ENCODE measurements at regions not wholly inside any gene's neighbourhood (a gene's known extent, or its start where the extent isn't known, plus 50 kb on each side); places are given as distances from the start of the nearest gene placed in this dataset.

- Mint-ChIP-seq H3K27me3 (peaks cover 0 to 48% (median 3%) of the 10 kb centered on the region in 5 donors), H3K36me3 (peaks cover 0 to 6% (median 1%) of the 10 kb centered on the region in 5 donors), H3K4me1 (peaks cover 0 to 3% (median 0%) of the 10 kb centered on the region in 7 donors), H3K4me3 (no peak overlapping the region), H3K27ac (no peak overlapping the region), H3K9me3 (peaks cover 0 to 15% (median 3%) of the 10 kb centered on the region in 11 donors)
- Histone ChIP-seq H3K4me1 (ENCODE audit: control insufficient read depth in 2 of 2, insufficient read depth in 2 of 2, low read length in 2 of 2) (no peaks in the 10 kb centered on the region), H3K4me3 (ENCODE audit: low read length) (no peak overlapping the region), H3K9me3 (ENCODE audit: control insufficient read depth in 2 of 3, low read length in 3 of 3) (no peaks in the 10 kb centered on the region), H3K27me3 (ENCODE audit: control insufficient read depth in 2 of 2, insufficient read depth in 2 of 2, low read length in 2 of 2) (no peaks in the 10 kb centered on the region), H3K36me3 (ENCODE audit: control insufficient read depth in 2 of 3, insufficient read depth in 3 of 3, low read length in 3 of 3) (no peaks in the 10 kb centered on the region), H3K27ac (ENCODE audit: low read depth, low read length) (no peak overlapping the region)
- ChIA-PET CTCF (no interaction called here), POLR2A (interaction anchor here (0.6 kb wide), 1 partner anchor 101 kb away, joined by 3 read pairs; no protein-coding TSS in a partner anchor)
- intact Hi-C loops (cut with micrococcal nuclease) = no loop called here
- no peak for DNase-seq
- ATAC-seq = no peak
Observed at GRCh38 chr6:130296854-130297253, 69.0 kb upstream of the TMEM200A start.

GRCh38 chr6:130293800-130294199, 71.0 kb upstream of the SAMD3 start:
- peak in 5 of 9 donors; percentile 24 to 53 (median 46) for DNase-seq
- ChIA-PET CTCF (interaction anchor here (0.6 to 1.4 kb wide), 3 partner anchors 12 to 402 kb away, joined by 3 to 8 read pairs (median 4); no protein-coding TSS in a partner anchor), POLR2A (no interaction called here)
- Histone ChIP-seq H3K4me3 (ENCODE audit: low read length) (no peak overlapping the region), H3K4me1 (ENCODE audit: control insufficient read depth in 2 of 2, insufficient read depth in 2 of 2, low read length in 2 of 2) (no peaks in the 10 kb centered on the region), H3K36me3 (ENCODE audit: control insufficient read depth in 2 of 3, insufficient read depth in 3 of 3, low read length in 3 of 3) (no peaks in the 10 kb centered on the region), H3K27ac (ENCODE audit: low read depth, low read length) (no peak overlapping the region), H3K9me3 (ENCODE audit: control insufficient read depth in 2 of 3, low read length in 3 of 3) (no peaks in the 10 kb centered on the region), H3K27me3 (ENCODE audit: control insufficient read depth in 2 of 2, insufficient read depth in 2 of 2, low read length in 2 of 2) (no peaks in the 10 kb centered on the region)
- intact Hi-C loops (cut with micrococcal nuclease) = loop anchor here (1.0 kb wide), 3 partner anchors 405 to 579 kb away; no protein-coding TSS in a partner anchor
- Mint-ChIP-seq H3K36me3 (peaks cover 0 to 6% (median 0%) of the 10 kb centered on the region in 5 donors), H3K9me3 (peaks cover 0 to 8% (median 0%) of the 10 kb centered on the region in 11 donors), H3K4me1 (peaks cover 0 to 3% (median 0%) of the 10 kb centered on the region in 7 donors), H3K4me3 (no peak overlapping the region), H3K27me3 (peaks cover 0 to 27% (median 3%) of the 10 kb centered on the region in 5 donors), H3K27ac (peak overlapping the region in 1 of 9 donors; percentile 53)
- ATAC-seq = peak; percentile 73

GRCh38 chr6:130288065-130288464, 65.3 kb upstream of the SAMD3 start:
- peaks cover 0 to 2% (median 0%) of the 10 kb centered on the region in 5 donors for H3K36me3 Mint-ChIP-seq
- no peaks in the 10 kb centered on the region for H3K4me1 Mint-ChIP-seq
- H3K9me3 ChIP-seq (ENCODE audit: control insufficient read depth in 2 of 3, low read length in 3 of 3) = no peaks in the 10 kb centered on the region
- no peaks in the 10 kb centered on the region for H3K27me3 ChIP-seq (ENCODE audit: control insufficient read depth in 2 of 2, insufficient read depth in 2 of 2, low read length in 2 of 2)
- POLR2A ChIA-PET = no interaction called here
- H3K27ac Mint-ChIP-seq = no peak overlapping the region
- peaks cover 0 to 5% (median 0%) of the 10 kb centered on the region in 5 donors for H3K27me3 Mint-ChIP-seq
- intact Hi-C loops (cut with micrococcal nuclease) = loop anchor here in 1 of 2 donors (10.0 kb wide), 1 partner anchor 793 kb away; no protein-coding TSS in a partner anchor
- DNase-seq (no peak), ATAC-seq (no peak)
- H3K27ac ChIP-seq (ENCODE audit: low read depth, low read length) = no peak overlapping the region
- H3K4me1 ChIP-seq (ENCODE audit: control insufficient read depth in 2 of 2, insufficient read depth in 2 of 2, low read length in 2 of 2) = no peaks in the 10 kb centered on the region
- no peaks in the 10 kb centered on the region for H3K36me3 ChIP-seq (ENCODE audit: control insufficient read depth in 2 of 3, insufficient read depth in 3 of 3, low read length in 3 of 3)
- H3K4me3 ChIP-seq (ENCODE audit: low read length) = no peak overlapping the region
- CTCF ChIA-PET = no interaction called here
- no peaks in the 10 kb centered on the region for H3K9me3 Mint-ChIP-seq
- no peak overlapping the region for H3K4me3 Mint-ChIP-seq

- no peak overlapping the region for H3K4me3 ChIP-seq (ENCODE audit: low read length)
- ATAC-seq (peak; percentile 84), DNase-seq (peak in 7 of 9 donors; percentile 8 to 54 (median 43))
- no peak overlapping the region for H3K27ac ChIP-seq (ENCODE audit: low read depth, low read length)
- peaks cover 0 to 4% (median 0%) of the 10 kb centered on the region in 5 donors for H3K27me3 Mint-ChIP-seq
- intact Hi-C loops (cut with micrococcal nuclease) = loop anchor here (1.0 to 10.0 kb wide), 9 partner anchors 60 to 788 kb away; partner anchors contain the start of gene SAMD3 (in 2 of the 2)
- ChIA-PET POLR2A (interaction anchor here (0.6 to 1.1 kb wide), 2 partner anchors 147 to 150 kb away, joined by 3 read pairs; no protein-coding TSS in a partner anchor), CTCF (interaction anchor here (0.5 to 2.6 kb wide), 23 partner anchors 11 to 781 kb away, joined by 3 to 25 read pairs (median 4); partner anchors contain the start of gene SAMD3)
- peaks cover 0 to 10% (median 3%) of the 10 kb centered on the region in 11 donors for H3K9me3 Mint-ChIP-seq
- no peaks in the 10 kb centered on the region for H3K4me1 ChIP-seq (ENCODE audit: control insufficient read depth in 2 of 2, insufficient read depth in 2 of 2, low read length in 2 of 2)
- peaks cover 0 to under 1% (median 0%) of the 10 kb centered on the region in 3 experiments for H3K9me3 ChIP-seq (ENCODE audit: control insufficient read depth in 2 of 3, low read length in 3 of 3)
- H3K36me3 Mint-ChIP-seq = peaks cover 0 to 10% (median 0%) of the 10 kb centered on the region in 5 donors
- H3K27me3 ChIP-seq (ENCODE audit: control insufficient read depth in 2 of 2, insufficient read depth in 2 of 2, low read length in 2 of 2) = no peaks in the 10 kb centered on the region
- H3K36me3 ChIP-seq (ENCODE audit: control insufficient read depth in 2 of 3, insufficient read depth in 3 of 3, low read length in 3 of 3) = no peaks in the 10 kb centered on the region
- peaks cover 7 to 18% (median 14%) of the 10 kb centered on the region in 7 donors for H3K4me1 Mint-ChIP-seq
- H3K4me3 Mint-ChIP-seq = no peak overlapping the region
- peak overlapping the region in 6 of 9 donors; percentile 12 to 66 (median 49) for H3K27ac Mint-ChIP-seq
Observed at GRCh38 chr6:130282234-130282995, 59.7 kb upstream of the SAMD3 start.

GRCh38 chr6:130276507-130276906, 53.8 kb upstream of the SAMD3 start:
- H3K27me3 Mint-ChIP-seq = peaks cover 0 to 2% (median 0%) of the 10 kb centered on the region in 5 donors
- Histone ChIP-seq H3K4me1 (ENCODE audit: control insufficient read depth in 2 of 2, insufficient read depth in 2 of 2, low read length in 2 of 2) (no peaks in the 10 kb centered on the region), H3K4me3 (ENCODE audit: low read length) (no peak overlapping the region), H3K36me3 (ENCODE audit: control insufficient read depth in 2 of 3, insufficient read depth in 3 of 3, low read length in 3 of 3) (no peaks in the 10 kb centered on the region), H3K27ac (ENCODE audit: low read depth, low read length) (no peak overlapping the region), H3K9me3 (ENCODE audit: control insufficient read depth in 2 of 3, low read length in 3 of 3) (peaks cover 4 to 23% (median 9%) of the 10 kb centered on the region in 3 experiments), H3K27me3 (ENCODE audit: control insufficient read depth in 2 of 2, insufficient read depth in 2 of 2, low read length in 2 of 2) (no peaks in the 10 kb centered on the region)
- H3K27ac Mint-ChIP-seq = no peak overlapping the region
- H3K4me3 Mint-ChIP-seq = no peak overlapping the region
- CTCF ChIA-PET = no interaction called here
- H3K36me3 Mint-ChIP-seq = peaks cover 5 to 27% (median 13%) of the 10 kb centered on the region in 5 donors
- ATAC-seq = no peak
- DNase-seq = no peak
- peaks cover 11 to 63% (median 38%) of the 10 kb centered on the region in 11 donors for H3K9me3 Mint-ChIP-seq
- POLR2A ChIA-PET = no interaction called here
- H3K4me1 Mint-ChIP-seq = peaks cover 0 to 7% (median 3%) of the 10 kb centered on the region in 7 donors
- intact Hi-C loops (cut with micrococcal nuclease) = no loop called here

- no peak overlapping the region for H3K27ac Mint-ChIP-seq
- H3K36me3 ChIP-seq (ENCODE audit: control insufficient read depth in 2 of 3, insufficient read depth in 3 of 3, low read length in 3 of 3) = no peaks in the 10 kb centered on the region
- H3K36me3 Mint-ChIP-seq = peaks cover 5 to 28% (median 17%) of the 10 kb centered on the region in 5 donors
- no peaks in the 10 kb centered on the region for H3K4me1 Mint-ChIP-seq
- no peak overlapping the region for H3K4me3 ChIP-seq (ENCODE audit: low read length)
- H3K9me3 Mint-ChIP-seq = peaks cover 11 to 65% (median 37%) of the 10 kb centered on the region in 11 donors
- peak overlapping the region in 1 of 10 donors; percentile 16 for H3K4me3 Mint-ChIP-seq
- ChIA-PET POLR2A (no interaction called here), CTCF (interaction anchor here (0.6 kb wide), 1 partner anchor 57 kb away, joined by 4 read pairs; no protein-coding TSS in a partner anchor)
- intact Hi-C loops (cut with micrococcal nuclease) = no loop called here
- H3K9me3 ChIP-seq (ENCODE audit: control insufficient read depth in 2 of 3, low read length in 3 of 3) = peaks cover 4 to 23% (median 9%) of the 10 kb centered on the region in 3 experiments
- peaks cover 0 to 2% (median 0%) of the 10 kb centered on the region in 5 donors for H3K27me3 Mint-ChIP-seq
- H3K4me1 ChIP-seq (ENCODE audit: control insufficient read depth in 2 of 2, insufficient read depth in 2 of 2, low read length in 2 of 2) = no peaks in the 10 kb centered on the region
- ATAC-seq = no peak
- no peak overlapping the region for H3K27ac ChIP-seq (ENCODE audit: low read depth, low read length)
- DNase-seq = no peak
- no peaks in the 10 kb centered on the region for H3K27me3 ChIP-seq (ENCODE audit: control insufficient read depth in 2 of 2, insufficient read depth in 2 of 2, low read length in 2 of 2)
Observed at GRCh38 chr6:130274007-130274406, 51.3 kb upstream of the SAMD3 start.
